ENCODE measurements at regions not wholly inside any gene's neighbourhood (a gene's known extent, or its start where the extent isn't known, plus 50 kb on each side); places are given as distances from the start of the nearest gene placed in this dataset.

DNA sequence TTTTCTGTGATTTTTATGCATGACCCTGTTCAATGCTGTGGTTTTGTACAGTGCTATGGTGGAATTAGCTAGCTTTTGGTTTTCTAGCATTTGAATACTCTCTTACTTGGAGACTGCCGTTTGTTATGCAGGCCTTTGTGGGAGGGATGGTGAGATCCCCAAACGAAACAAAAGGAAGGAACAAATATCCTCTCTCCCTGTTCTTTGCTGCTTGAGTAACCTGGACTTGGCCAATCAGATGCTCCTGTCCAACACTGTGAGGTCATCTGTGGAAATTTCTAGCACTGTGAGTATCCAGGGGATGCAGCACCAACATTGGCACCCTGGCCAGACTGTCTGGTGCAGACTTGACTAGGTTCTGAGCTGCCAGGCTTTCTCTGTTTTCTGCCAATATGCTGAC, 314.4 kb downstream of the ANKRD30A start:
- Histone ChIP-seq H3K4me3 (ENCODE audit: low read depth, low read length) (no peak overlapping the region), H3K27me3 (replicated peaks) (no peaks in the 10 kb centered on the region), H3K36me3 (replicated peaks) (no peaks in the 10 kb centered on the region), H3K27ac (no peak overlapping the region)
- no peak for DNase-seq
- in situ Hi-C loops (cut with HindIII; ENCODE audit: low pct_ligation_motif_present, low sequenced_read_pairs): no loop called here
- TF ChIP-seq, protein P1, sequence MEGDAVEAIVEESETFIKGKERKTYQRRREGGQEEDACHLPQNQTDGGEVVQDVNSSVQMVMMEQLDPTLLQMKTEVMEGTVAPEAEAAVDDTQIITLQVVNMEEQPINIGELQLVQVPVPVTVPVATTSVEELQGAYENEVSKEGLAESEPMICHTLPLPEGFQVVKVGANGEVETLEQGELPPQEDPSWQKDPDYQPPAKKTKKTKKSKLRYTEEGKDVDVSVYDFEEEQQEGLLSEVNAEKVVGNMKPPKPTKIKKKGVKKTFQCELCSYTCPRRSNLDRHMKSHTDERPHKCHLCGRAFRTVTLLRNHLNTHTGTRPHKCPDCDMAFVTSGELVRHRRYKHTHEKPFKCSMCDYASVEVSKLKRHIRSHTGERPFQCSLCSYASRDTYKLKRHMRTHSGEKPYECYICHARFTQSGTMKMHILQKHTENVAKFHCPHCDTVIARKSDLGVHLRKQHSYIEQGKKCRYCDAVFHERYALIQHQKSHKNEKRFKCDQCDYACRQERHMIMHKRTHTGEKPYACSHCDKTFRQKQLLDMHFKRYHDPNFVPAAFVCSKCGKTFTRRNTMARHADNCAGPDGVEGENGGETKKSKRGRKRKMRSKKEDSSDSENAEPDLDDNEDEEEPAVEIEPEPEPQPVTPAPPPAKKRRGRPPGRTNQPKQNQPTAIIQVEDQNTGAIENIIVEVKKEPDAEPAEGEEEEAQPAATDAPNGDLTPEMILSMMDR (IDR thresholded peaks at IDR 0.05; ENCODE audit: low read depth, low read length, missing control alignments): no peak

DNA sequence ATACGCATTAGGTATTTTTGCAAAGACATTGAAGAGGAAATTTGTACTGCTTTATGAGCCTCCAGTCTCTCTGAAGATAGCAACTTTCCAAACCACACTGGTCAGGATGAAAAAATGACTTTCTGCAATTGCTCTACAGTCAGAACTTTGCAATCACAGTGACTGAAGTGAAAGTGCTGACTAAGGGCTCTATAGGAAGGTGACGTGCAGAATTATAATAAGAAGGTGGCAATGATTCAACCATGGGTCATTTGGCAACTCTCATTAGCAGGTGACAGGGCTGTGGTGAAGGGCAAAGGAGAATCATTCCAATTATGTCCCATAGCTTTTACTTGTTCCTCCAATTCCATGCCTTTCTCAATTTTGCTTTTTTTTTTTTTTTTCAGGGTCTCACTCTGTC, 311.0 kb downstream of the ANKRD30A start:
- H3K27me3 ChIP-seq (replicated peaks): no peaks in the 10 kb centered on the region
- H3K27ac ChIP-seq: no peak overlapping the region
- no peak for DNase-seq
- in situ Hi-C loops (cut with HindIII; ENCODE audit: low pct_ligation_motif_present, low sequenced_read_pairs): no loop called here
- no peaks in the 10 kb centered on the region for H3K36me3 ChIP-seq (replicated peaks)
- H3K4me3 ChIP-seq (ENCODE audit: low read depth, low read length): no peak overlapping the region
- TF ChIP-seq, protein P1 (IDR thresholded peaks at IDR 0.05; ENCODE audit: low read depth, low read length, missing control alignments): no peak

DNA sequence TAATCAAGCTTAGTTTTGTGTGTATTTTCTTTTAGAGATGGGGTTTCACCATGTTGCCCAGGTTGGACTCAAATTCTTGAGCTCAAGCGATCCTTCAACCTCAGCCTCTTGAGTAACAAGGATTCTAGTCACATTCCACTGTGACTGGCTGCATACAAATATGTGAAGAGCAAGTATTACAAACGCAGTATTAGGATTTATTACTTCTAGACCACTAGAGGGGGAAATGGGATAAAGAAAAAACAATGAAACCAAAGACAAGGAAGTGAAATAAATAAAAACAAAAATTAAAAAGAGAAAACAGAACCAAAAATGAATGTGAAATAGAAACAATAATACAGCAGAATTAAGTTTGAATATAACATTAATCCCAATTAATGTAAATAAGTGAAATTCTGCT, 308.7 kb downstream of the ANKRD30A start:
- in situ Hi-C loops (cut with HindIII; ENCODE audit: low pct_ligation_motif_present, low sequenced_read_pairs): no loop called here
- no peaks in the 10 kb centered on the region for H3K27me3 ChIP-seq (replicated peaks)
- no peak for DNase-seq
- no peaks in the 10 kb centered on the region for H3K36me3 ChIP-seq (replicated peaks)
- no peak overlapping the region for H3K27ac ChIP-seq
- TF ChIP-seq, protein P1 (IDR thresholded peaks at IDR 0.05; ENCODE audit: low read depth, low read length, missing control alignments): no peak
- H3K4me3 ChIP-seq (ENCODE audit: low read depth, low read length): no peak overlapping the region

All from brain microvascular endothelial cell (primary cell).